Activated naive CD4-positive, alpha-beta T cell treated with anti-CD3 and anti-CD28 coated beads, Interleukin-2, amount 50 U/mL, for 24 hours (primary cell): ENCODE measurements at regions not wholly inside any gene's neighbourhood (a gene's known extent, or its start where the extent isn't known, plus 50 kb on each side); places are given as distances from the start of the nearest gene placed in this dataset.

Experiments
- H3K27ac Mint-ChIP-seq: one replicate; pipeline ENCODE4 v1.8.0; 2021; ENCODE audit warnings: mild to moderate bottlenecking, mixed read lengths
- H3K27me3 Mint-ChIP-seq: one replicate; pipeline ENCODE4 v1.8.0; 2021; ENCODE audit warnings: mixed read lengths
- H3K36me3 Mint-ChIP-seq: one replicate; pipeline ENCODE4 v1.8.0; 2021; ENCODE audit warnings: mixed read lengths
- H3K4me1 Mint-ChIP-seq: one replicate; pipeline ENCODE4 v1.8.0; 2021; ENCODE audit warnings: mixed read lengths
- H3K4me3 Mint-ChIP-seq: one replicate; pipeline ENCODE4 v1.8.0; 2021; ENCODE audit warnings: mild to moderate bottlenecking, mixed read lengths
- H3K9me3 Mint-ChIP-seq: one replicate; pipeline ENCODE4 v1.8.0; 2021; ENCODE audit warnings: mixed read lengths

- Mint-ChIP-seq H3K27me3 (peaks cover 3% of the 10 kb centered on the region), H3K4me3 (no peak overlapping the region), H3K36me3 (no peaks in the 10 kb centered on the region), H3K9me3 (peaks cover 4% of the 10 kb centered on the region), H3K4me1 (no peaks in the 10 kb centered on the region), H3K27ac (no peak overlapping the region)
Measured at GRCh38 chr5:2249442-2249841, 366.7 kb upstream of the IRX4 start.

DNA sequence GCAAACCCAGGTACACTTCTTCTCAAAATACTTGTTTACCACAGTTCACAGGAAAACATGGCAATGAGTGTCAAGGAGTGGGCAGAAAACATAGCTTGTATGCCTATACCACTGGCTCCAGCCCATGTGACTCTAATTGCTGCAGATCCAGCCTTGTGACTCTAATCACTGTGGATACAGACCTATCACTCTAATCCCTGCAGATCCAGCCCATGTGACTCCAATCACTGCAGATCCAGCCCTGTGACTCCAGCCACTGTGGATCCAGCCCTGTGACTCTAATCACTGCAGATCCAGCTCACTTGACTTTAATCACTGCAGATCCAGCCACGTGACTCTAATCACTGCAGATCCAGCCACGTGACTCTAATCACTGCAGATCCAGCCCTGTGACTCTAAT lies 366.3 kb upstream of the IRX4 start:
- Mint-ChIP-seq H3K9me3 (peaks cover 4% of the 10 kb centered on the region), H3K27ac (no peak overlapping the region), H3K4me1 (no peaks in the 10 kb centered on the region), H3K27me3 (peaks cover 3% of the 10 kb centered on the region), H3K4me3 (no peak overlapping the region), H3K36me3 (no peaks in the 10 kb centered on the region)

DNA sequence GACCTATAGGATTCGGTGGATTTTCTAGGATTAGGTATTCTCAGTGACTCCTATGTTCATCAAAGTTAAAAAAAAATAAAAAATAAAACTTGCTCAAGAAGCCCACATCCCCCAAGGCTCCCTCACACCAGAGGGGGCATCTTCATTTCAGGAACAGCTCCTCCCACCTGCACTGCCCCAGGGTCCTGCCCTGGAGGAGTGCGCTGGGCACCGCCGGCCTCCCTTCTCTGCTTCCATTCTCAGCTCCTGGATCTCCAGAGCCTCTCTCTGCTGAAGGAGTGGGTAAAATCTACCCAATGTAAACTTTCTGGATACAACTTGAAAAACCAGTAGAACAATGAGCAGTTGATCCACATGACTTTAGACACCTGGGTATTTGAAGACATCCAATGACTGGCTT lies 359.8 kb upstream of the IRX4 start:
- H3K9me3 Mint-ChIP-seq: peaks cover 4% of the 10 kb centered on the region
- H3K27ac Mint-ChIP-seq: no peak overlapping the region
- no peak overlapping the region for H3K4me3 Mint-ChIP-seq
- peaks cover 3% of the 10 kb centered on the region for H3K27me3 Mint-ChIP-seq
- no peaks in the 10 kb centered on the region for H3K4me1 Mint-ChIP-seq
- H3K36me3 Mint-ChIP-seq: no peaks in the 10 kb centered on the region

DNA sequence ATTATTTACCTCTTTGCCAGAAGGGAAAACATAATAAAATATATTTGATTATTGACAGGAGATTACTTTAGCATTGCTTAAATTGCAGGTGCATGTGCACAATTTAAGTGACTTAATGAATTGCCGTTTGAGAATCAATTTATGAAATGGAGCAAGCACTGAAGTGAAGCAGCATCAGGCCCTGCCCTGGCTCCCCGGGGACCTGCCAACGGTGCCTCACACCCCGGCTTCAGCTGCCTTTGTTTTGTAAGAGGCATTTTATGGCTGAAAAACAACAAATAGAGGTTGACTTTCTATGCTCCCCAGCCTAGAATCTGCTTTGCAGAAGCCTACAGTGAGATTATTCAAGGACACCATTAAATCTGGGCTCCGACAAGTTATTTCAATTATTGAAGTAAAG lies 359.1 kb upstream of the IRX4 start:
- Mint-ChIP-seq H3K4me3 (no peak overlapping the region), H3K4me1 (no peaks in the 10 kb centered on the region), H3K36me3 (no peaks in the 10 kb centered on the region), H3K9me3 (peaks cover 3% of the 10 kb centered on the region), H3K27ac (no peak overlapping the region), H3K27me3 (peaks cover 3% of the 10 kb centered on the region)

GRCh38 chr5:2240118-2240904 lies 357.6 kb upstream of the IRX4 start:
- H3K9me3 Mint-ChIP-seq: peaks cover 4% of the 10 kb centered on the region
- no peaks in the 10 kb centered on the region for H3K36me3 Mint-ChIP-seq
- no peak overlapping the region for H3K27ac Mint-ChIP-seq
- H3K4me1 Mint-ChIP-seq: no peaks in the 10 kb centered on the region
- H3K4me3 Mint-ChIP-seq: no peak overlapping the region
- H3K27me3 Mint-ChIP-seq: peaks cover 7% of the 10 kb centered on the region

GRCh38 chr5:2239201-2239910 lies 356.6 kb upstream of the IRX4 start:
- Mint-ChIP-seq H3K27me3 (peaks cover 6% of the 10 kb centered on the region), H3K9me3 (peaks cover 11% of the 10 kb centered on the region), H3K4me3 (no peak overlapping the region), H3K36me3 (no peaks in the 10 kb centered on the region), H3K27ac (no peak overlapping the region), H3K4me1 (no peaks in the 10 kb centered on the region)

DNA sequence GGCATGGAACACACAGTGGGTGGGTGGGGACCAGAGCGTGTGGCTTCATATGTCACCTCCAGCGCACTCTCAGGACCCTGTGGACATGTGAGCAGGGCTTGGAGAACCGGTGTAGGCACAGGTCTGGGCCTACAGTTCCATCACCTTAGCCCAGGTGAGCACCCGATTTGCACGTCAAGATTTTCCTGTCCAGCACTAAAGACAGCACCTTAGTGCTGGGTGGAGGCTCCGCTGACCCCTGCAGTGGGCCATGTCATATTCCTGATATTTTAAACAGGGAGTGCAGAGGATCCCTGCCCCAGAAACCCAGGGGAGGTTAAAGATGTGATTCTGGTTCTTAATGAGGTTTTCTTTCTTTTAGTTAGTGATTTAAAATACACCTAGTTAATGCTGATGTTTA lies 356.0 kb upstream of the IRX4 start:
- H3K9me3 Mint-ChIP-seq: peaks cover 12% of the 10 kb centered on the region
- H3K36me3 Mint-ChIP-seq: no peaks in the 10 kb centered on the region
- peaks cover 11% of the 10 kb centered on the region for H3K27me3 Mint-ChIP-seq
- no peaks in the 10 kb centered on the region for H3K4me1 Mint-ChIP-seq
- H3K27ac Mint-ChIP-seq: no peak overlapping the region
- no peak overlapping the region for H3K4me3 Mint-ChIP-seq

GRCh38 chr5:2227433-2227832 lies 344.7 kb upstream of the IRX4 start:
- Mint-ChIP-seq H3K27me3 (peaks cover 3% of the 10 kb centered on the region), H3K4me3 (no peak overlapping the region), H3K36me3 (no peaks in the 10 kb centered on the region), H3K27ac (no peak overlapping the region), H3K4me1 (no peaks in the 10 kb centered on the region), H3K9me3 (no peaks in the 10 kb centered on the region)

GRCh38 chr5:2224689-2225088 lies 342.0 kb upstream of the IRX4 start:
- H3K27ac Mint-ChIP-seq: no peak overlapping the region
- no peaks in the 10 kb centered on the region for H3K36me3 Mint-ChIP-seq
- no peaks in the 10 kb centered on the region for H3K9me3 Mint-ChIP-seq
- no peak overlapping the region for H3K4me3 Mint-ChIP-seq
- no peaks in the 10 kb centered on the region for H3K4me1 Mint-ChIP-seq
- H3K27me3 Mint-ChIP-seq: peaks cover 2% of the 10 kb centered on the region

- Mint-ChIP-seq H3K9me3 (no peaks in the 10 kb centered on the region), H3K36me3 (no peaks in the 10 kb centered on the region), H3K4me3 (no peak overlapping the region)
Measured at GRCh38 chr5:2223303-2223702, 340.6 kb upstream of the IRX4 start.

GRCh38 chr5:2222246-2222992 lies 339.7 kb upstream of the IRX4 start:
- Mint-ChIP-seq H3K27ac (no peak overlapping the region), H3K27me3 (peaks cover 2% of the 10 kb centered on the region), H3K9me3 (no peaks in the 10 kb centered on the region), H3K4me1 (no peaks in the 10 kb centered on the region), H3K4me3 (no peak overlapping the region), H3K36me3 (no peaks in the 10 kb centered on the region)

More at GRCh38 chr5:2223303-2223702, 340.6 kb upstream of the IRX4 start:
- H3K27ac Mint-ChIP-seq: no peak overlapping the region
- H3K27me3 Mint-ChIP-seq: peaks cover 2% of the 10 kb centered on the region
- H3K4me1 Mint-ChIP-seq: no peaks in the 10 kb centered on the region

DNA sequence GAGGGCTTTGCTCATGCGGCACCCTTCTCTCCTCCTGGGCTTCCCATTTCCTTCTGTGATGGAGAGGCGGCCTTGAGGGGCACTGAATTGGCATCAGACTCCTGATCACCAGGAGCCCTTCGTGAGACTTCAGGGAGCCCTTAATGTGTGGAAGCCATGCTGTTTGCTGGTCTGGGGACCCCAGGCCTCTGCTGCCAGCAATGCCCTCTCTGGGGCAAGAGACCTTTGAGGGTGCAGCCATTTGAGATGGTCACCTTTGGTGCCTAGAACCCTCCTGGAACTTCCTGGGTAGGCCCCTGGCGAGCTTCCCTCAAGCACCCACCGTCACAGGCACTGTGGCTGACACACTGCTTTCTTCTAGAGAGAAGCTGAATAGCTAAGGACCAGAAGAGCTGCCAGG lies 338.7 kb upstream of the IRX4 start:
- H3K9me3 Mint-ChIP-seq: no peaks in the 10 kb centered on the region
- H3K27ac Mint-ChIP-seq: no peak overlapping the region
- no peak overlapping the region for H3K4me3 Mint-ChIP-seq
- peaks cover 2% of the 10 kb centered on the region for H3K27me3 Mint-ChIP-seq
- H3K36me3 Mint-ChIP-seq: no peaks in the 10 kb centered on the region
- H3K4me1 Mint-ChIP-seq: no peaks in the 10 kb centered on the region

DNA sequence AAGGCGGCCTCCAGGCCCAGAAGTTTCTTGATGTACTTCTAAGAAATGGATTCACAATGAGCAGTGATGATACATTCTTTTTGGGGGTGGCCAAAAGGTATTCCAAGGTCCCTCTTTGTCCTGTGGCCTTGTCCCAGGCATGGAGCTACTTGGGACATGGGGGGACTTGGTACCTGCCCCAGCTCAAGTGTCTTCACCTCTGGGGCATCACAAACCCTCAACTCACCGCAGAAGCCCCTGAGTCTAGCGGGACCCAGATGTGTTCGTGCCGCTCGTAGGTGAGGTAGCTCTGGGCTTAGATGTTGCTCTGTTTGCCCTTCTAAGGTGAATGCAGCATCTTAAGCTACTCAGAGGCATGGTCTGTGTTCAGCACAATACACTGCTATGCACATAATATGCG lies 338.0 kb upstream of the IRX4 start:
- H3K4me3 Mint-ChIP-seq: no peak overlapping the region
- no peaks in the 10 kb centered on the region for H3K4me1 Mint-ChIP-seq
- no peak overlapping the region for H3K27ac Mint-ChIP-seq
- no peaks in the 10 kb centered on the region for H3K9me3 Mint-ChIP-seq
- H3K27me3 Mint-ChIP-seq: peaks cover 2% of the 10 kb centered on the region
- H3K36me3 Mint-ChIP-seq: no peaks in the 10 kb centered on the region

DNA sequence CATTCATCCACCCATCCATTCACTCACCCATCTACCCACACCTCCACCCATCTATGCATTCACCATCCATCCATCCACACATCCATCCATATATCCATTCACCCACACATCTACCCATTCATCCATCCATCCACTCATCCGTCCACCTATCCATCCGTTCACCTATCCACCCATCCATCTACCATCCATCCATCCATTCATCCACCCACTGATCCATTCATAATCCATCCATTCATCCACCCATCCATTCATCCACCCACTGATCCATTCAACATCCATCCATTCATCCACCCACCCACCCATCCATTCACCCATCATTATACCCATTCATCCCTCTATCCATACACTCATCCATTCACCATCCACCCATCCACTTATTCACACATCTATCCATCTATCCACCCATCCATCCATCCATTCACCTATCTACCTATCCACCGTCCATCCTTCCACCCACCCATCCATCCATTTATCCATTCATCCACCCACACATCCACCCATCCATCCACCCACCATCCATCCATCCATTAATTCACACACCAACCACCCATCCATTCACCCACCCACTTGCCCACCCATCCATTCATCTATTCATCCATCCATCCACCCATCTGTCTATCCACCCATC lies 336.5 kb upstream of the IRX4 start:
- Mint-ChIP-seq H3K36me3 (no peaks in the 10 kb centered on the region), H3K4me1 (no peaks in the 10 kb centered on the region), H3K9me3 (no peaks in the 10 kb centered on the region), H3K27ac (no peak overlapping the region), H3K4me3 (no peak overlapping the region), H3K27me3 (peaks cover 2% of the 10 kb centered on the region)

DNA sequence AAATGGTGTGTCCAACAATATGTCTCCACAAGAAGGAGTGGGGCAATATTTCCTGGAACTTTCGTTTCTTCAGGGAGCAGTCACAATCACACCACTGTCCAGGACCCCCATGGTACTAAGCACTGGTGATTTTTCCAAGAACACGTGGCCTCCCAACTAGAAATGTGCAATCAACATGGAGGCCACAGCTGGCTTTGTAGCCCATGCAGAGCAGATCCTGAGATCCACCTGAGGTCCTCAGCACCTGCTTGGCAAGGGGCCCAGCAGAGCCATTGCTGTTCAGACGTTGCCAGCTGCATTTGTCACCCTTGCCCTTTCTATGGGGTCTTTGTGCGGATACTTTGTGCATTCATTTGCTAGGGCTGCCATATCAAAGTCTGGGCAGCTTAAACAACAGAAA lies 334.5 kb upstream of the IRX4 start:
- no peak overlapping the region for H3K4me3 Mint-ChIP-seq
- no peak overlapping the region for H3K27ac Mint-ChIP-seq
- no peaks in the 10 kb centered on the region for H3K27me3 Mint-ChIP-seq
- no peaks in the 10 kb centered on the region for H3K9me3 Mint-ChIP-seq
- no peaks in the 10 kb centered on the region for H3K4me1 Mint-ChIP-seq
- no peaks in the 10 kb centered on the region for H3K36me3 Mint-ChIP-seq
